OCI-M1 (cell line): ENCODE measurements at regions not wholly inside any gene's neighbourhood (a gene's known extent, or its start where the extent isn't known, plus 50 kb on each side); places are given as distances from the start of the nearest gene placed in this dataset.
"Not testable (repeated sequence)": the region's sequence is repeated elsewhere in the genome, so short reads cannot be mapped to it uniquely, and the experiment has no call there.

ENCODE experiments used
- DNase-seq: peaks from one replicate; lab custom pipeline; 2025; lab: John Stamatoyannopoulos, UW

GRCh38 chr7:131047651-131048304 is 279.9 kb upstream of the MKLN1 start:
- no peak for DNase-seq

- no peak for DNase-seq
Observed at GRCh38 chr7:131051304-131051703, 276.4 kb upstream of the MKLN1 start.

DNA sequence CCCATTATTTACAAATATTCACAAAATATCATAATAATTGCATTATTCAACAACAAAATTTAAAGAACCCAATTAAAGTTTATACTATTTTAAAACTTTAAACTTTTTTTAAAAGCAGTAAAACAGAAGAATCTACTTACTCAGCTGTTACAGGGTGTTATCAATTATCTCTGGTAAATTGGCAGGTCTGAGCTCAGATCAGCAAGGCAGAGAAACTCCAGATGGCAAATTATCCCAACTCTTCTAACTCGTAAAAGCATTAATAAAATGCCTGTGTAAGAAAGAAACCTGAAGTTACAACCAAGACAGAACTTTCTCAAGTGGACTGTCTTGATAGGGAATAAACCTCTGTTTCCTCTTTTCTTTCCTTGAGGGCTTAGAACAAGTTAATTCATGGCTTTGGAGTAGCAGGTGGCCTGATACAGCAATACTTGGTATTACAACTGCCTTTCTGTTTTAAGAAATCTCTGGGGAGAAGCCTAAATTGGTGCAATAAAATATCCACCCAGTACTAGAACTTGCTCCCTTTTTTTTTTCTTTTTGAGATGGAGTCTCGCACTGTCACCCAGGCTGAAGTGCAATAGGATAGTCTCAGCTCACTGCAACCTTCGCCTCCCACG is 275.3 kb upstream of the MKLN1 start:
- peak; percentile 67 for DNase-seq

DNA sequence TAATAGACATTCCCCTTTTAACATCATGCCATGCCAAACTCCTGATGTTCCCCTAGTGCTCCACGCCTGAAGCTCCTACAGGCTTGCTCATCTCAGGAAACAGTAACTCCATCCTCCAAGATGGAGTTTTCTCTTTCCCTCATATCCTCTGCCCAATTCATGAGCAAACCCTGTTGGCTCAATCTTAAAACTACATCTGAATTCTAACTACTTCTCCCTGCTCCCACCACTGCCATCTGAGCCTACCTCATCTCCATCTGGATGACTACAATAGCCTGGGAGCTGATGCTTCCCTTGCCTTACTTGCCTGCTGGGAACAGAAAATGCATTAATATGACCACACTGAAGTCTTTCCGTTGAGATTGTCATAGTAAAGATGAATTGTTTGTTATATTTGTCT is 271.7 kb upstream of the MKLN1 start:
- DNase-seq: no peak

- peak; percentile 85 for DNase-seq
Observed at GRCh38 chr7:131057015-131057793, 270.5 kb upstream of the MKLN1 start.

GRCh38 chr7:131057794-131058070 is 269.9 kb upstream of the MKLN1 start:
- peak; percentile 16 for DNase-seq

GRCh38 chr7:131058561-131059288 is 269.0 kb upstream of the MKLN1 start:
- DNase-seq: not testable (repeated sequence)

DNA sequence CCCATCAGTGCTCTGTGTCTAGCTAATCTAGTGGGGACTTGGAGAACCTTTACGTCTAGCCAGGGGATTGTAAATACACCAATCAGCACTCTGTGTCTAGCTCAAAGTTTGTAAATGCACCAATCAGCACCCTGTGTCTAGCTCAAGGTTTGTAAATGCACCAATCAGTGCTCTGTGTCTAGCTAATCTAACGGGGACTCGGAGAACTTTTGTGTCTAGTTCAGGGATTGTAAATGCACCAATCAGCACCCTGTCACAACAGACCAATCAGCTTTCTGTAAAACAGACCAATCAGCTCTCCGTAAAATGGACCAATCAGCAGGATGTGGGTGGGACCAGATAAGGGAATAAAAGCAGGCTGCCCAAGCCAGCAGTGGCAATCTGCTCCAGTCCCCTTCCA is 268.3 kb upstream of the MKLN1 start:
- DNase-seq: not testable (repeated sequence)

DNA sequence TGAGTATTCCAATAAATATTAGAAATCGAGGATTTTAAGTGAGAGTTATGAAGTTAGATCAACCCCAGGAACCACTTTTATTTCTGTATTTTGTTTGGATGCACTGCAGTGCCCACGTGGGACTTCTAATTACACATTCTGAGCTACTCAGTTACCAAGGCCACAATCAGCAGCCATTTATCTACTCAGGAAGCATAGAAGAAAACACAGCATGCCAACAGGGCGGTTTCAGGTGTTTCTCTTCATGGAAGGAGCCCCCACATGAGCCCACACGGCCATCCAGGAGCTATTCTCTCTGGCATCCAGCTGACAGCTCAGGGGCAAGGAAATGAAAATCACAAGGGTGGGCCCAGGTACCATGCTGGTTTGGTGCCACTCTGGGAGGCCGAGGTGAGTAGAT is 266.5 kb upstream of the MKLN1 start:
- no peak for DNase-seq

- DNase-seq: peak; percentile 7
Observed at GRCh38 chr7:131061818-131062217, 265.9 kb upstream of the MKLN1 start.

DNA sequence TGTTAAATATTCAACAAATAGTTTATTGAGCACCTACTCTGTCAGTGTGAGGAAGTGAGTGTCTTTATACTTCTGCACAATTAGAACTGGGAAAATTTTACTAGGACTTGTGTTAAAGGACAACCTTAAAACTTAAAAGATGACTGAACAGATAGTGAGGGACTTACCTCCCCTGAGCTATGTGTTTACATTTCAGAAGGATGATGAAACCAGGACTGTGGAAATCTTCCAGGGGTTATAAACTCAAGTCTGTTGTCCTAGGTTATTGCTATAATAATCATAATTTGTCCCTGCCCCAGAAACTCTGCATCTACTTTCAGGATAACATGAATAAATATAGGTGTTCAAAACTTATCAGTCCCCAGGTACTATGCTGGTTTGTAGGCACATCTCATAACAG is 261.0 kb upstream of the MKLN1 start:
- no peak for DNase-seq

DNA sequence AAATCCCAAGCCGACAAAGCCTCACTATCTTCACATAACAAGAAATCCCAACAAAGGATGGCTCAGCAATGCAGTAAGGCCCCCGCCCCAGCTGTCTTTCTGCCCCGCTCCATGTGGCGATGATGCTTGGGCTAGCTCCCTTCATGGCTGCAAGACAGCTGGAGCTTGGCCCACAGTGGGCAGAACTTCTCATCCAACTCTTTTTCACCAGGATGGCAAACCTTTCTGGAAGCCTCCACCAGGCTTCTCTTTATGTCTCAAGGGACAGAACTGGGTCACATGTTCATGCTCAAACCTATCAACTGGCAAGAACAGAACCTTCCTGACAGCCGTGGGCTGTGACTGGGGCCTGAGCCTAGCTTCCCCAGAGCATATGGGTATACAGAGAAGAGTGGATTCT is 260.5 kb upstream of the MKLN1 start:
- DNase-seq: no peak

- no peak for DNase-seq
Observed at GRCh38 chr7:131068604-131069021, 259.1 kb upstream of the MKLN1 start.

- DNase-seq: peak; percentile 96
Observed at GRCh38 chr7:131071786-131072504, 255.7 kb upstream of the MKLN1 start.

- peak; percentile 80 for DNase-seq
Observed at GRCh38 chr7:131072505-131073091, 255.1 kb upstream of the MKLN1 start.

DNA sequence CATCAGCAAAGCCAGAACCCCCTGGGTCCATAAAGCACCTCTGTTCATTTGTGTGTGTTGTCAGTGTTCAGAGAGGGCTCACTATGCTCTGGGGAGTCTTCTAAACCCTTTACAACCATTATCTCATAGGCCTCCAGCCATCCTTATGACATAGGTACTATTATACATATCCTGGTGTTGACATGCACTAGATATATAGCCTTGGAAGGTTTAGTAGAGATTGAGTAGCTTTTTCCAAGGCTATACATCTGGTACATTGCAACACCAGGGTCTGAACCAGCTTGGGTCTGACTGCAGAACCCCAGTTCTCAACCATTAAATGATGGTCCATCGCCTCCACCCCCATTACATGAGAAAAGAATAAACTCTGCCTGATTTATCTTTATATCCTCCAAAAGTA is 253.6 kb upstream of the MKLN1 start:
- no peak for DNase-seq

- no peak for DNase-seq
Observed at GRCh38 chr7:131074585-131074984, 253.1 kb upstream of the MKLN1 start.

- peak; percentile 65 for DNase-seq
Observed at GRCh38 chr7:131075406-131075805, 252.3 kb upstream of the MKLN1 start.

DNA sequence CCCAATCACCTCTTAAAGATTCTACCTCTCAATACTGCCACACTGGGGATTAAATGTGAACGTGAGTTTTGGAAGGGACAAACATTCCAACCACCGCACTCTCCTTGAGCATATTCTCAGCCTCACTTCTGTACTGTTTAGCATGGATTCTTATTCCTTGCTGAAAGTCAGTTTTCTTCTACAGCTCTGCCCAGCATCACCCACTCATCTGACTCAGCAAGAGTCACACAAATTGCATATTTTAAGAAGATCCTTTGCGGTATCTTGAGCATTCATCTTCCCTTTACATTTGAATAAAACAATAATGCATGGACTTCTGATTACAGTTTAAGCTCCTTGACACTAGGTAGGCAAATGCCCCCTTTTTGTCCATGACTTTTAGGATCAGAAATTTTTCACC is 251.6 kb upstream of the MKLN1 start:
- DNase-seq: no peak

- no peak for DNase-seq
Observed at GRCh38 chr7:131076711-131077181, 250.9 kb upstream of the MKLN1 start.

- DNase-seq: no peak
Observed at GRCh38 chr7:131077735-131078134, 249.9 kb upstream of the MKLN1 start.

DNA sequence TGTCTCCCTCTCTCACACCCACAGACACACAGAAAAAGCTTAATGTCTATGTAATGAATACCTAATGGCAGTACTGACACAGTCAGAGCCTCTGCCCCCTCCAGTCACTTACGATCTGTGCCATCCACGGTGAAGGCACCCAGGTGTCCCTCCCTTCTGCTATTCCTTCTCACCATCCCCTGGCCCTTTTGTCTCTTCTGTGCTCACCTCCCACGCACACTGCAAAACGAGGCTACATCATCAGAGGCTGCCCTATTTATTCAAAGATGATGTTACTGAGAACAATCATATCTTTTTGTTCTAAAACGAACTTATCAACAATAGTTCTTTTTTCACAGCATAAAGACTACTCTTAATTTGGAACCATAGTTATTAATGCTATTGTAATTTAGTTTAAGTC is 246.9 kb upstream of the MKLN1 start:
- DNase-seq: no peak
